ENCODE measurements at regions not wholly inside any gene's neighbourhood (a gene's known extent, or its start where the extent isn't known, plus 50 kb on each side); places are given as distances from the start of the nearest gene placed in this dataset.

DNA sequence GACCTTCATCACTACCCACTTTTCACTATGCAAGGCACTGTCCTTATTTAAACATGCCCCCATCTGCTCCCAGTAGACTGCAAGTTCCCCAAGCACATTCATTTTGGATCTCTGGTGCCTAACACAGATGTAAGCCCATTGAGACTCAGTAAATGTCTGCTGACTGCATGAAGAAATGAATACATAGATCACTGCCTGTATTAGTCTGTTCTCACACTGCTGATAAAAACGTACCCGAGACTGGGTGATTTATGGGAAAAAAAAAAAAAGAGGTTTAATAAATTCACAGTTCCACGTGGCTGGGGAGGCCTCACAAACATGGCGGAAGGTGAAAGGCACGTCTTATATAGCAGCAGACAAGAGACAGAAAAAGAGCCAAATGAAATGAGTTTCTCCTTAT lies 204.9 kb downstream of the ATG4C start:
- no peak for DNase-seq

DNA sequence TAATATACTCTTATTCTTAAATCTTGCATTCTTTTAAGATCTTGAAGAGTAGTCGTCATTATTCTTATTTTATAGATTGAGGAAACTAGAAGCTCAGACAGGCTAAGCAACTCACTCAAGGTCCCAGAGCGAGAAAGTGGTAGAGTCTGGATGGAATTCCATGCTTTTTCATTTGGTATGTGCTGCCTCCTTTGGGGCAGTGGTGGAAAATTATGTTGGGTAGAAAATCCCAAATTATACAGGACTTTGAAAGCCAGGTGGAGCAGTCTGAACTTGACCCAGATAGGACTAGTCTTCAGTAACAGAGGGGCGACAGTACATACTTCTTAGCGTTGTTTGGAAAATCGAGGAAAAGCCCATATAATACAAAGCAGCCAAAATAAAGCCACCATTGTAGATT lies 205.6 kb downstream of the ATG4C start:
- no peak for DNase-seq

DNA sequence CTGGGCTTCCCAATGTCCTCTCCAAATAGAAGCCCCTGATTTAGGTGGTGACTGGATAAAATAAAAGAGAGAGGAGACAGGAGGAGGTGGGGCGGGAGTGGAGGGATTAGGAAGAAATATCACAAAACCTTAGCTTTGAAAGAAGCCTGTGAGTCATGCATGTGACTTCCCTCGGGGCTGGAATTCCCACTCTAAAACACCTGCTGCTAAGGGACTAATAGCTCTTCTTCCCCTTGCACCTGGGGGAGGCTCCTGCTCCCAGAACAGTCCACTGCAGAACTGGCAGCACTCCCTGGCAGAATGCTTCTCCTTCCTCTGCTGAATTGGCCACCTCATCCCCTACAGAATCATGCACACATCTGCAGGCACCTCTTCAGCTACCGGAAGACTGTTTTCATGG lies 207.2 kb downstream of the ATG4C start:
- no peak for DNase-seq

DNA sequence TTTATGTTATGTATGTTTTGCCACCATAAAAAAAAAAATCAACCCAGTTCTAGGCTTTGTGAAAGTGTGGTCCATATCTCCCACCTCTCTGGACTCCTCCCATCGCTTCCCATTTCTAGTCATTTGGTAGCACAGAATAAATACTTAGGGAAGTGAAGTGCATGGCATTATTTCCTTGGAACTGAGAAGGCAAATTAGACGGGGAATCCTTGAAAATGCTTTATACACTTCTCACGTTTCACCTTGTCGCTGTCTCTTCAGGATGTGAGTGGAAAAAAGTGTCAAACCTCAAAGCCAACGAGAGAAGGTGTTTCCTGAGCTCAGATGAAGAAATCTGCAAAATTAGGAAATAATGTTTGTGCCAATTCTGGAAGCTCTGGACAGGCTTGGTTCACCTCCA lies 209.9 kb downstream of the ATG4C start:
- no peak for DNase-seq

DNA sequence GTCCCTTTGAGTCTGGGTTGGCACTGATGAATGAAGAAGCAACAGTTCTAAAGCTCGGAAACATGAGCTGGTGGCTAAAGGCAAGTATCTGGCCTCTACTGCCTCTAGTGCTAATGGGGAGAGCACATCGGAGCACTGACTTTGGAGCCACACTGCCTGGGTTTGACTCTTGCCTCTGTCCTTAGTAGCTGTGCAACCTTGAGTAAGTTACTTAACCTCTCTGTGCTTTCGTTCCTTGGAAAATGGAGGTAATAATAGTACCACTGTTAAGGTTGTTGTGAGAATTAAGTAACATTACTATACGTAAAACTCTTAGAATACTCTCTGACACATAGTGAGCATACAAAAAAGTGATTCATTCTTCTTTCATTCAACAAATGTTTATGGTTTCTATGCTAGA lies 211.2 kb downstream of the ATG4C start:
- DNase-seq, result no peak

DNA sequence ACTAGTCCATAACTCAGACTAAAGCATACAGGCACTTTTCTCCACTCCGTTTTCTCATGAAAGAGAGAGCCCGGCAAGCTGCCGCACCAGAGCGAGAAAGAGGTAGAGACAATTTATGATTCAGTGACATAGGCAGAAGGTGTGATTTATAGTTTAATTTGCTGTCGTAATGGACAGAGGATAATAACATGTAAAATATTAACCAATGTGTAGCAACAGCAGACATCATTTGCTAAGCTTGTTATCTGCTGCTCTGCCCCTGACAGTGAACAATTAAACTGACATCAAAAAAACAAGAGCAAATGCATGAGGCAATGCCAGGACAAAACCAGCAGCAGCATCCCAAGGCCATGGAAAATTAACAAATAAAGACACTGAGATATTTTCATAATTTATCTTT lies 214.0 kb downstream of the ATG4C start:
- no peak for DNase-seq

DNA sequence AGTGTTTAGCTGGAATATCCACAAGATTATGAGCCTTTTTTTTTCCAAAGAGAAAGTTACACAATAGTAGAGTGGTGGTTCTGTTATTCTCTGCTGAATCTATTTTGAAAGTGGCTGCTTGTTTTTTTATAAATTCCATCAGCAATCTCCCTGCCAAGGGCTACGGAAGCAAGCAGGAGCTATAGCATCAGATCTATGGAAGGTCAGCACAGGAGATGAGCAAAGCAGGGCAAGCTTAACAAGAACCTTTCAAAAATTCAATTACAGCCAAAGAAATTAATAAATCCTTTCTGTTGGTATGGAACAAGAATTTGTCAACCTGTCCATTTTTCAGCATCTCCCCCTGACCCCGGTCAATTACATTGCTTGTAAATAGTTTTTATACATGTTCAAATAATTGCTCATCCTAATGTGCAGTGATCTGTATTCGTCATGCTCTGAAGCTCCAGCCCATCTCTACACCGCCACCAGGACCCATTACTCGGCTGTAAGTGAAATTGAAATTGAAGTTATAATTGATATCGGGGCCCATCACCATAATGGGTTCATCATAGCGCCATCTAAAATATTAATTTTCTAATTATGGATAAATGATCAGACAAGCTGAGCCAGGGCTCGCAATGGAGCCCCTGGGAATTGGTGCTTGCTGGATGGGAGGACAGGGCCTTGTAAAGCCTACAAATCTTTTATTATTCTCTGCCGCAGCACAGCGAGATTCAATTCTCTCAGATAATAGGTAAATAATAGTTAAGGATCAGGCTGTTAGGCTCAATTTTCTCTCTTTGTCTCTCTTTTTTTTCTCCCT lies 215.1 kb downstream of the ATG4C start:
- no peak for DNase-seq

DNA sequence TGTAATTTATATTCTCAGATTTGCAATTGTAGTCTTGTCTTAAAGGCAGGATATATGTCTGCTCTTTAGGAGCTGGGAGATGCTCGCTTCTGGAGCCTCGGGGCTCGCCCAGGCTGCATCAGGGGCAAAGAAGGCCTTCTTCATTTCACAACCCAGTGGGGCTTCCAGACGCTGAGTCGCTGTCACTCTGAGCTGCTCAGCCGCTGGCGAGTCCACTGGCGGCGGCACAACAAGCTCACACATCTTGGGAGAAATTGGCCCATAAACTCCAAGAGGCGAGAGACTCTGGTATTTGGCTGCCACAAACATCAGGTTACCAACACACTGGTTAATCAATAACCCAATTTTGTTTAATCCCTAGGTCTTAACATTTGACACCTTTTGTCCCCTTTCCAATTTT lies 216.6 kb downstream of the ATG4C start:
- DNase-seq, result no peak

DNA sequence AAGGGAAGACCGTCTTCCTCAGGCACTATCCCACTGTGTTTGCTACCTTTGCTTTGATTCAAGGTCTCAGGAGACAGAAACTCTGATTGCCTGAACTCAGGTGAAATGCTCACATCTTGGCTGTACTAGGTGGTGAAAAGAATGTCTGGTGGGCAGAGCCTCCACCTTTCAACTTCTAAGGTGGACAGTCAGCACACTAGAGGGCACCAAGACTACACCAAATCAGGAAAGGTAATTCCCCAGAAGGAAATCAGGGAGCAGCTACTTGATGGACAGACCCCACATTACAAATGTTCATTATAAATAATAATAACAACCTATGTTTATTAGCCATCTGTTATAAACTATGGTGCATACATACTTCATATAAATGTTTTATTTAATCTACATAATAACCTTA lies 220.9 kb downstream of the ATG4C start:
- DNase-seq, result no peak

DNA sequence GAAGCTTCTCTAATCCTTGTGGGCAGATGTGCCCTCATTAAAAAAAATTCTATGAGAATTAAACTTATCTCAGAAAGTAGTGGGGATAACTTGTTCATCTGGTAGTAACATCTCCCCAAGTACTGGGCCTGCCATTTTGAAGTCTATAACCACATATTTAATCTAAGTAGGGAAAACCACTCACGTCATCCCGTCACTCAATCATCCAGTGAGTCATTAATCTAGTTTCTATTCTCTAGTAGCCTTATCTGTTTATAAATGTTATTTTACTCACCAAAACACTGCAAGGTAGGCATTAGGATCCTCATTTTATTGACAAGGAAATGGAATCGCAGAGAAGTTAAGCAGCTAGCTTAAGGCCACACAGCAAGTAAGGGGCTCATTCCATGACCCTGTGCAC lies 221.9 kb downstream of the ATG4C start:
- no peak for DNase-seq

DNA sequence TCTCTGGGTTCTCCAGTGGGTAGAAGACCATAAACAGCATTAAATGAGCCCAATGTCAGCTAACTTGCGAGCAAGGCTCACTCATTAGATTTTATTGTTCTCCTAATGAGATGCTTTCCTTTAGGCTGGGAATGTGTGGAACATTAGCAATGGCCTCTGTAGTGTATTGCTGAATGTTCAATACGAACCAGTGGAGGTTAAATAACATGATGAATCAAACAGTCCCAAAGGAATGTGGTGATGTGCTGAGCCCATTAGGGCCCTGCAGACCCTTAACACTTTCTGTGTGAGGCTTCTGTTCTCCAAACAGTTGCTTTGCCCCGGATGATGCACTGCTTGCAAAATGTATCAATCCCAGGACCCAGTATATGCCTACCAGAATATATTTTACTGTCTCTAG lies 225.5 kb downstream of the ATG4C start:
- DNase-seq, result no peak

DNA sequence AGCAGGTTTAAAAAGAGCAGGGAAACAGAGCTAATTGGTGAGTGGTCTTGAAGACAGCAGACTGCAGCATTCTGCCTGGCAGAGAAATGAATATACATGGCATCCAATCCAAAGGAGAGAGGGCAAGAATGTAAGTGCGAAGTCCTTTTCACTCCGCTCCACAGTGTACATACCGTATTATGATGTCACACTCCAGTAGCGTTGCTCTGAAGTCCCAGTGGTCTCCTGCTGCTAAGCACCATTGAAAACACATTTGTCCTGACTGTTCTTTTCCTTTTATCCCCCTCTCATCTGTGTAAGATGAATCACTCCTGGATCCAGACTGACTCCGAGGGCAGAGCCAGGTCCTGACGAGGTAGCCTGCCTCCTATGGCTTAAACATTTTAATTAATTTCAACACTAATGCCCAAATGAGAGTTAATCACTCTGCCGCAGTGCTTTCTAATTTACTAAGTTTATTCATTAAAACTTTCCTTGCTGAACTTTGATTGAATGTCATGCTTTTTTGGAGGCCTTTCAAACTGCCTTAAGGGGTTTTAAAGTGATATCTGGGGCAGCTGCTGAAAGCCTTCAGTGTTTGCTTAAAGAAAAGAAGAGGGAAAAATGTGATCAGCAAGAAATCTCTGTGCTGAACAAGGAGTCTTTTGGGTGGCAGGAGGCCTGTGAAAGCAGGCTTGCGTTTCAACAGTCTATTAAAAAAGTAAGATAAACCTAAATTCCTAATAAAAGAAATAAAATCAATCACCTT lies 227.2 kb downstream of the ATG4C start:
- no peak for DNase-seq

DNA sequence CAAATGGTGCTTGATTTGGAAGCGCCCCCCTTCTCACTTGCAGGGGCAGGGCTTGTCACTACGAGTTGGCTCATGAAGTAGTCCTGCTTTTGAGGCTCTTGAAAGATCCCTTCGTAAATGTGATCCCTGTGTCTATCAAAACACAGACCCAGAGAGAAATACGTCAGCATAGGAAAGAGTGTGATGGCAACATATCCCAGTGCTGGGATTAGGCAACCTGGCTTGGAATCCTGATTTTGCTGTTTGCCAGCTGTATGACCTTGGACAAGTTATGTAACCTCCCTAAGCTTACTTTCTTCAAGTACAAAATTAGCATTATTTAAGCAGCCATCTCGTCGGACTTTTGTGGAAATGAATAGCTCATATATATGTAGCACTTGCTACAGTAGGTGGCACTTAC lies 228.4 kb downstream of the ATG4C start:
- no peak for DNase-seq

DNA sequence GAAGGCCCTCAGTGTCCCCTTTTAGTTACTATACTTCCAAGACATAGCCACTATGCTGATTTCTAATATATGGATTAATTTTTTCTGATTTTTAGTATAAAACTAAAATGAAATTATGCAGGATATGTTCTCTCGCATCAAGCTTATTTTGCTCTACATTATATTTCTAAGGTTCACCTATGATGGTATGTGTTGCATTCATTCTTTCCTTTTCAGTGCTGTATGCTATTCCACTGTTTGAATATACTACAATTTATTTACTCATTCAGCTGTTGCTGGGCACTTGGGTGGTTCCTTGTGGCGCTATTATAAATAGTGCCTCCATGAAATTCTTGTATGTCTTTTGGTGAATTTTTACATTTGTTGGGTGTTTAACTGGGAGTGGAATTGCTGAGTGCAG lies 230.3 kb downstream of the ATG4C start:
- DNase-seq, result no peak

DNA sequence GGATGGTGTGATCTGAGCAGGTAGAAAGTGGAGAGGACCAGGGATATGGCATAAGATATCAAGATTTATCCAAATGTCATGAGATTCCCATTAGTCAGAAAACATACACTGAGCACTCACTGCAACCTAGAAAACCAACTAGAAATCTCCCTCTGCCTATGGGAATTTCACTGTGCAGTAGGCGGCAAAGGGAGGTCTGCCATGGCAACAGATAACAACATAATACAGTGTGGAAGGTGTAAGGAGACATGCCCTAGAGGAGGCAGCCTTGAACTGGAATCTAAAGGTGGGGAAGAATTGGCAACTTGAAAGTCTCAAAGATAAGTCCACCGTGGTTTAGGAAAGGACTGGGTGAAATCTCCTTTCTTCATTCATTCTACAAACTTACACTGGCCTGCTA lies 238.4 kb downstream of the ATG4C start:
- no peak for DNase-seq

DNA sequence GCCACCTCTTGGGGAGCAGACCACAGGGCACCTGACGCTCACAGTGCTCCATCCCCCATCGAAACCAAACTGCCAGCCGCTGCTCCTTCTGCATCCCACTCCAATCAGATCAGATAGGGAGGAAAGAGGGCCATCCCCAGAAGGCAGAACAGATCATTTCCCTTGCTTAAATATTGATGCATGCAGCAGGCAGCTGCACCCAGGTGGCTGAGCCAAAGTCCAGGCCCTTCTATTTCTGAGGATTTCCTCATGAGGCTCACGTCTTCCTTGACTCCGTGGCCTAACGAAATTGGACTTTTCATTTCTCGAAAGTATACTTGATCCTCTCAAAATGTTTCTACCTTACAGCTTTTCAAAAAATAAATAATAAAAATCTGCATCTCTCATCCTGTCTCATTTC lies 239.2 kb downstream of the ATG4C start:
- no peak for DNase-seq

DNA sequence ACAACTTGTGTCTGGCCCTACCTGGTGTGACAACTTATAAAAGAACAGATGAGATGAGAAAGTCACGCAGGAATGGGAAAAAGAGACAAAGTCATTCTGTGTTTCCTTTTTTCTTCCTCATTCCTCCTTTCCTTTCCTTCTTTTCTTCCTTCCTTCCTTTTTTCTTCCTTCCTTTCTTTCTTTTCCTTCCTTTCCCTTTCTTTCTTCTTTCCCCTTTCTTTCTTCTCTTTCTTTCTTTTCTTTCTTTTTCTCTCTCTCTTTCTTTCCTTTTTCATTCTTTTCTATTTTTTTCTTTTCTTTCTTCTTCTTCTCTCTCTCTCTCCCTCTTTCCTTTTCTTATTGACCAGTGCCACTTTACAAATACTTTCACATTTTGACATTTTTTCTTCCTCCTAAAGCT lies 239.7 kb downstream of the ATG4C start:
- no peak for DNase-seq

DNA sequence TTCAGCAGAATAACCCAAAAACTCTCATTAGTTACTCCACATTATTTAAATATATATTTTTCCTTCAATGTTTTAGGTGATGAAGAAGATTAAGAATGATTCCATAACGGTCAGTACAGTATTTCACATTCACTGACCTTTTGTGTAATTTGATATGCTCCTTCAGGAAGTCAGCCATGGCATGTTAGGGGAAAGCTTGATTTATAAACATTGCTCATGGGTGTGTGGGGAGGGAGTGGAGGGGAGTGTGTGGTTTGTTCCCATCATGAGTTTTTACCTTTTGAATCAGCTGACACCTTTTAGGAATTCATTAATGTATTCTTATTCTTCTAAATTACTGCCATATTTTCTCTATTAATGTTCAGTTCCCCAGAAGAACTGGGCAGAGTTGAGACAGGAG lies 240.2 kb downstream of the ATG4C start:
- DNase-seq, result no peak

DNA sequence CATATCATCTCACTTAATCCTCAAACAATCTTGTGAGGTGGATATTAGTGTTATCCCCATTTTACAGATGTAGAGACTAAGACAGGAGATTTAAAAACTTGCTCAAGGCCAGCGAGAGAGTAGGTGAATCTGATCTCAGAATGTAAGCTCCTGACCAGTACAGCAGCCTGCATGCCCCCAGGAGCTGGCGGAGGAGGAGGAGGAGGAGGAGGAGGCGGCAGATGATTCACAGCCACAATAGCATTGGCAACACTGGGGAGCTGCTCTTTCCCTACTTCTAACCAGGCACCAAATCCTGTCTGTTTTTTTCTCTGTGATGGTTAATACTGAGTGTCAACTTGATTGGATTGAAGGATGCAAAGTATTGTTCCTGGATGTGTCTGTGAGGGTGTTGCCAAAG lies 243.2 kb downstream of the ATG4C start:
- DNase-seq, result no peak

DNA sequence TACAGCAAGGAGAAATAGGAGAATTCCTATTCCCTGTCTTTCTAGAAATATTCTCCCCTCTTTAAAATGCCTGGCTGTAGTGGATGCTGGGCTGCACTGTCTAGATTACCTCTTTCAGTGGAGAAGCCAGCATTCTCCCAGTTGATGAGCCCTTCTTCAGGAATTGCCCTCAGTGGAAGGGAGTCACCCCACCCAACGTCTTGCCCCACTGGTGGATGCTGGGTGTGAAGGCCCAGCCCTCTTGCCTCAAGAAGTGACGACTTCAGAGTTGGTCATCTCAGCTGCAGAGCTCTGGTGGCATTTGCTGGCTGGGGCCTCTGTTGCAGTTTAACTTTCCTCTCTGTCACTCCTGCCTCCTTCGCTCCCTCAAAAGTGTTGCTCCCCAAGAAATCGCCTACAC lies 248.2 kb downstream of the ATG4C start:
- DNase-seq, result no peak

DNA sequence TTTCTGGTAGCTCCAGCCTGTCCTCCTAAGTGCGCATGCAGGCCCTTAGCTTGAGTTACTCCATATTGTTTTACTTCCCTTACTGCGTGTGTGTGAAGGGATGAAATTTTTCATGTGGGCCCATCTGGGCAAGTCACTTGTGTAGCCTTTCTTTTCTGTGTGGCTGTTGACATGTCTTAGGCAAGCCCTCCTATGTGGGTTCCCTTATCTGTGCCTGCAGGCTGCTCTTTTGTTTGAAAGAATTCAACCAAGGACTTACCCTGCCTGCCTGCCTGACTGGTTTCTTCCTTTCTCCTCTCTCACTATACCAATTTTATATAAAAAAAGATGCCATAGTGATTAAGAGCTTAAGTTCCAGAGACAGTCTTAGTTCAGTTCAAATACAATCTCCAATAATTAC lies 249.3 kb downstream of the ATG4C start:
- no peak for DNase-seq

DNA sequence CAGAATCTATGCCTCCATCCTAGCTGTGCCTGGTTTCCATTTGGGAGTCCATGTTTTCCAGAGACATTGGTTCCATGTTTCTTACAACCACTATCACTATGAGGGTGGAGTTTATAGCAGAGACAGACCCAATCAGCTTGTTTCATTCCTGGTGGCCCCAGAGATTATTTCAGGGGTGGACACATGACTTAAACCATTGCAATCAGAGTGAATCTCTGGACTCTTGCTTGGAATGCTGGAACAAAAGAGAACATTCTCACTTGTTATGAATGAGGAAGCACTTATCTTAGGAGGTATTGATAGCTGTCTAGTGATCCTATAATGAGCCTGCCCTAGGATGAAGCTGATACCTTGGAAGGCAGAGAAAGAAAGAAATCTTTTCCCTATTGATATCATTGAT lies 250.3 kb downstream of the ATG4C start:
- DNase-seq, result no peak

DNA sequence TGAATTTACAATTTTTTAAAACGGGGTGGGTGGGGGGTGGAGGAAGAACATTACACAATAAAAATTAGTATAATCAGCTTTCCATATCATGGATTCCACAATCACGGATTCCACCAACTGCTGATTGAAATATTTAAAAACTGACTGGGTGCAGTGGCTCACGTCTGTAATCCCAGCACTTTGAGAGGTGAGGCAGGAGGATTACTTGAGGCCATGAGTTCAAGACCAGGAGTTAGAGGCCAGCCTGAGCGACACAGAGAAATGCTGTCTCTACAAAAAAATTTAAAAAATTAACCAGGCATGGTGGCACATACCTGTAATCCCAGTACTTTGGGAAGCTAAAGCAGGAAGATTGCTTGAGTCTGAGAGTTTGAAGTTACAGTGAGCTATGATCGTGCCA lies 254.7 kb downstream of the ATG4C start:
- DNase-seq, result no peak

DNA sequence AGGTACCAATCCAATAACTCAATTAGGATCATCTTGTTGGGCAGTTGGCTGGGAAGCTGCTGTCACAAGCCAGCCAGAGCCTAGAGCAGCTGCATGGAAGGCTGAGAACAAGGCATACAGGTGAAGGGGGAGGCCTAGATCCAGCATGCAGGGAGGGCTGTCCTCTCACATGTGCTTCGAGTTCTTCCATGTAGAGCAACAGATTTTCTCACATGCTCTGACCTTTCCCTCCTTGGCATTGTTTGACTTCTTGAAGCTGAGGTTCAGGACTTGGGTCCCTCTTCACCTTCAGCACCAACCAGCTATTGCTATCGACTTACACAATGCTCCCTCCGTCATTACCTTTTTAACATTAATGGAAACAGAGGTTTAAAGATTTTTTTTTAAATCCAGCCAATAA lies 257.7 kb downstream of the ATG4C start:
- no peak for DNase-seq

DNA sequence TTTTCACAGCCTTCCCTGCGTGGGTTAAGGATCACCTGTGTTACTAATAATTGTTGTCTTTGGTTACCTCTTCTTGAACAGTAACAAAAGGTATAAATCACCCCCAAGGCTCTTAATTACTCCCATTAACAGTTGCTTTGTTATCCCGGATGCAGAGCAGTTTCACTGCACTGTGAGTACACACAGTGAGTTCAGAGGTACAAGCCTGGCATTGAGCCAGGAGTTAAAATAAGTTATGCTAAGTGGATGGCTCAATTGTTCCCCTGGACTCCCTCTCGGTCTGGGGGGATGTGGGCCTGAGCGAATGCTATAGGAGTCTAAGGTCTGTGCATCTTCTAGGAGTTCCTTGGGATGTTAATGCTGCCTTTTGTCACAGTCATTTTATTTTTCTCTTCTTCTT lies 258.3 kb downstream of the ATG4C start:
- DNase-seq, result no peak

All from suppressor macrophage treated with lipopolysaccharide for 1 hour (primary cell).